ENCODE measurements at regions not wholly inside any gene's neighbourhood (a gene's known extent, or its start where the extent isn't known, plus 50 kb on each side); places are given as distances from the start of the nearest gene placed in this dataset.
"Not testable (repeated sequence)": the region's sequence is repeated elsewhere in the genome, so short reads cannot be mapped to it uniquely, and the experiment has no call there.

DNA sequence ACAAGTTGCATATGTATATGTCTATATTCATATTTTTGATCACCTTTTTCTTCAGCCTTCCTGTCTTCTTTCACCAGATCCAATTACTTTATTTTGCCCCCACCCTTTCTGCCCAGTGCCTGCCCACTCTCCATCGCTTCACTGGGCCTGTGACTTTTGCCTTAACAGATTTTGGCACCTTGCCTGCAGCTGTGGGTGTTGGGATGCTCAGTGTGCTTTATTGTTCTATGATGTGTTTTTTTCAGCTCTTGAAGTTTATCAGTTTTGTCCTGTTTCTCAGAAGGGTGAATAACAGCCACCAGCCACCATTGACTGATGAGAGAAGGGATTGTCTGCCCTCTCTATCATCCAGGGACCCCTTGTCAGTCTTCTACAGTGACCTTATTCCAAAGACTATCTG, 77.2 kb upstream of the GALNT7 start:
- peaks cover 4% of the 10 kb centered on the region for H3K27me3 Mint-ChIP-seq
- no peak overlapping the region for H3K4me3 Mint-ChIP-seq
- no peaks in the 10 kb centered on the region for H3K9me3 Mint-ChIP-seq (ENCODE audit: low read depth)
- no peaks in the 10 kb centered on the region for H3K4me1 Mint-ChIP-seq
- DNase-seq, result no peak
- no peaks in the 10 kb centered on the region for H3K36me3 Mint-ChIP-seq
- no peak overlapping the region for H3K27ac Mint-ChIP-seq
- CTCF ChIA-PET, result no interaction called here
- no peak for ATAC-seq

DNA sequence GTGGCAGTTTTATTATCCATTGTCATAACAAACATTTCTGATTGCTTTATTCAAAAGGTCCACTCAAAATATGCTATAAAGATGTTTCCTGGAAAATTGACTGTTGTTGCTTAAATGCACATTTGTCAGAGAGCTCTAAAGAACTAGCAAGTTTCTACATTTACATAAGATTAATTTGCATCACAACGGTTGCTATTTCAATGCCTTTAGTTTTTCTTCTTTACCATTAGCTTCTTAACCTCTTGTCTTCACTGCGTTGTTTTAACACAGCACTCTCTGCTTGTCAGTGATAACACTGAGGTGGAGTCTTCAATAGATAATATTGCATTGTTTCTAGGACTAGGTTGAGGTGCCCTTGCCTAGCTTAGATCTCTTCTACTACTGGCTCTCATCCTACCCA, 76.7 kb upstream of the GALNT7 start:
- H3K9me3 Mint-ChIP-seq (ENCODE audit: low read depth), result no peaks in the 10 kb centered on the region
- H3K27me3 Mint-ChIP-seq, result peaks cover 4% of the 10 kb centered on the region
- H3K4me1 Mint-ChIP-seq, result no peaks in the 10 kb centered on the region
- CTCF ChIA-PET, result no interaction called here
- H3K27ac Mint-ChIP-seq, result no peak overlapping the region
- H3K4me3 Mint-ChIP-seq, result no peak overlapping the region
- no peak for ATAC-seq
- no peaks in the 10 kb centered on the region for H3K36me3 Mint-ChIP-seq
- DNase-seq, result no peak

DNA sequence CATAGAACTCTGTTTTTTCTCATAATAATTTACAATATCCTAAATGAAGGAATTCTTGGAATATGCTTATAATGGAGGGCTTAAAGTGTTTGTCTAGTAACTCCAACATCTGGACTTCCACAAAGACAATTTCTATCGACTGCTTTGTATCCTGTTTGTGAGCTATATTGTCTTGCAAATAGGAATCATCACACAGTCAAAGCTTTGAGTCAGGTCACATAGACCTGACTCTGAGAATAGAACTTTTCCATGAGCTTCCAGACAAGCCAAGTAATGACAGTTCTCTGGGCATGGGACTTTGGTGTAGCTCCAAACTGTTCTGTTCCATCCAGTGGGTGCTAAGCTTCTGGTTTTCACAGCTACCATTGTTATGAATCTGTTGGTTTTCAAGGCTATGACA, 75.2 kb upstream of the GALNT7 start:
- no peaks in the 10 kb centered on the region for H3K36me3 Mint-ChIP-seq
- ATAC-seq (no peak), DNase-seq (no peak)
- H3K4me1 Mint-ChIP-seq, result no peaks in the 10 kb centered on the region
- no peak overlapping the region for H3K27ac Mint-ChIP-seq
- no peaks in the 10 kb centered on the region for H3K9me3 Mint-ChIP-seq (ENCODE audit: low read depth)
- CTCF ChIA-PET, result no interaction called here
- no peak overlapping the region for H3K4me3 Mint-ChIP-seq
- peaks cover 2% of the 10 kb centered on the region for H3K27me3 Mint-ChIP-seq

DNA sequence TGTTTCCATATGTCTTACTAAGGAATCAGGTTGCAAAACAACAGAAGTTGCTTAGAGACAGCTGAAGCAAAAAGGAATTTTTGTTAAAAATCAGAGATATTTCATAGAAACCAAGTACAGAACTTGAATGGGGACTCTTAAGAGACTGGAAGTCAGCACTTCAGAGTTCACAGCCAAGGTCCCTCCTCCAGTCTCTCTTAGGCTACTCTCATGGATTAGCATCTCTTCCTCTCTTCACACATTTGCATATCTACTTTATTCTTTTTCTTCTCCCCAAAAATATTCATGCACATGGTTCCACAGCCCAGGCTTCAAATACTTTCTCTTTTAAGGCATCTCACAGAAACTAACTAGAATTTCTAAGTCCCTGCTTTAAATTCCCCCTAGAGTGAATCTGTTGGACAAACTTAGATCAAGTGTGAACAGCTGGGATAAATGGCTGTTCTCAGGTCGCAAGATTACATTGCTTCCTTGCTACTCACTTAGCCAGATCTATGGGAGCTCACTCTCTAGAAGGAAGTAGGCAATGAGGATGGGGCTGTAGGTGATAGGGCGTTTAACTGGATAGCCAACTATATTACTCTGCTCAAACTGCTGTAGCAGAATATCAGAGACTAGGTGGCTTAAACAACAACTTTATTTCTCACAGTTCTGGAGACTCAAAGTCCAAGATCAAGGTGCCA, 73.7 kb upstream of the GALNT7 start:
- no peak overlapping the region for H3K27ac Mint-ChIP-seq
- H3K27me3 Mint-ChIP-seq, result peaks cover 2% of the 10 kb centered on the region
- H3K4me1 Mint-ChIP-seq, result no peaks in the 10 kb centered on the region
- no peaks in the 10 kb centered on the region for H3K36me3 Mint-ChIP-seq
- CTCF ChIA-PET, result no interaction called here
- no peaks in the 10 kb centered on the region for H3K9me3 Mint-ChIP-seq (ENCODE audit: low read depth)
- ATAC-seq (no peak), DNase-seq (no peak)
- H3K4me3 Mint-ChIP-seq, result no peak overlapping the region

DNA sequence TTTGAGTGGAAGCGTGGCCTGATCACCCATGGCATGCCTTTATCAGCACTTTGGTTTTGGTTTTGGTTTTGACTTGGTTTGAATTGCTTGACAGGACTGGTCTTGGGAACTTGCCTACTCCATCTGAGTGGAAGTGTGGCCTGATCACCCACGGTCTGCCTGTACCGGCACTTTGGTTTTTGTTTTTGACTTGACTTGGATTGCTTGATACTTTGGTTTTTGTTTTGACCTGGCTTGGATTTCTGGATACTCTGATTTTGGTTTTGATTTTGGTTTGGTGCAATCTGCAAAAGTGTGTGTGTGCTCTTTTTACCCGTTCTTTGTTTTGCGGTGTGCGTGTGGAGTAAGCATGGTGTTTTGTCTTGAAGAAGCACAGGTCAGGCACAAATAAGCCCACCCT, 69.2 kb upstream of the GALNT7 start:
- H3K4me1 Mint-ChIP-seq; H3K9me3 Mint-ChIP-seq (ENCODE audit: low read depth); ATAC-seq; H3K27ac Mint-ChIP-seq; H3K27me3 Mint-ChIP-seq; DNase-seq; H3K36me3 Mint-ChIP-seq; H3K4me3 Mint-ChIP-seq; CTCF ChIA-PET: not testable (repeated sequence)

DNA sequence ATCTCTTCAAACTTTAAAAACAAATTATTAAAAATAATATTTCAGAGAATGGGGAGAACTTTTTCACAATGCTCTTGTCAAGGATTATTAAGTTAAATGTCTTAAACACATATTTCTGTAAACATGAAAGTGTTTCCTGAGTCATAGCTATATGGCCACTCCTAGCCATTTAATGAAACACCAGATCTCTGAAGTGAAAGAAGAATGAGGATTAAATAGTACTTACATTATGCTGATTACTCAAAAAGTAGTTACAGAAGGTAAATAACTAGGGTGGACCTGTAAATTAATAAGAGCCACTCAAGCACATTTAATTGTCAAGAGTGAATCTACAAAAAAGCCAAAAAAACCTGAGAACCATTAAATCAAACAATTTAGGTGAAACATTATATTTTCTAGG, 57.6 kb upstream of the GALNT7 start:
- no peaks in the 10 kb centered on the region for H3K9me3 Mint-ChIP-seq (ENCODE audit: low read depth)
- ATAC-seq, result no peak
- no peaks in the 10 kb centered on the region for H3K36me3 Mint-ChIP-seq
- no peak overlapping the region for H3K4me3 Mint-ChIP-seq
- DNase-seq, result no peak
- H3K4me1 Mint-ChIP-seq, result no peaks in the 10 kb centered on the region
- no peak overlapping the region for H3K27ac Mint-ChIP-seq
- H3K27me3 Mint-ChIP-seq, result no peaks in the 10 kb centered on the region
- CTCF ChIA-PET, result interaction anchor here (1.1 kb wide), 1 partner anchor 97 kb away, joined by 3 read pairs; no protein-coding TSS in a partner anchor

DNA sequence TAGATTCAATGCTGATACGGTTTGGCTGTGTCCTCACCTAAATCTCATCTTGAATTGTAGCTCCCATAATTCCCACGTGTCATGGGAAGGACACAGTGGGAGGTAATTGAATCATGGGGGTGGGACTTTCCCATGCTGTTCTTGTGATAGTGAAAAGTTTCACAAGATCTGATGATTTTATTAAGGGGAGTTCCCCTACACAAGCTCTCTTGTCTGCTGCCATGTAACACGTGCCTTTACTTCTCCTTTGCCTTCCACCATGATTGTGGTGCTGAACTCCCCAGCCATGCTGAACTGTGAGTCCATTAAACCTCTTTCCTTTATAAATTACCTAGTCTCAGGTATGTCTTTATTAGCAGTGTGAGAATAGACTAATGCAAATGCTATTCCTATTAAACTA, 51.2 kb upstream of the GALNT7 start:
- H3K27me3 Mint-ChIP-seq; H3K4me3 Mint-ChIP-seq; DNase-seq; ATAC-seq; H3K27ac Mint-ChIP-seq; H3K4me1 Mint-ChIP-seq; CTCF ChIA-PET; H3K36me3 Mint-ChIP-seq; H3K9me3 Mint-ChIP-seq (ENCODE audit: low read depth): not testable (repeated sequence)
